Thyroid gland (tissue), 4 donors: ENCODE measurements at regions not wholly inside any gene's neighbourhood (a gene's known extent, or its start where the extent isn't known, plus 50 kb on each side); places are given as distances from the start of the nearest gene placed in this dataset.

Experiments used
- POLR2A ChIP-seq, 2 donors: fragments of 450-650 bp; IDR thresholded peaks; one replicate each; pipeline ENCODE4 v1.6.1; 2017; ENCODE audit warnings: antibody characterized with exemption in 2 of 2, mild to moderate bottlenecking in 2 of 2, moderate library complexity in 1 of 2
- TF ChIP-seq, protein P1 (sequence below), 6 experiments: fragments of 200-600 bp in 3 of 6; fragments of 450-650 bp in 3 of 6; sonication (generic) in 3 of 6; IDR thresholded peaks; one replicate each; pipeline ENCODE4 v1.5.1; 2016 to 2019; ENCODE audit warnings: antibody characterized with exemption in 6 of 6, mild to moderate bottlenecking in 2 of 6, inconsistent platforms in 1 of 6, moderate library complexity in 1 of 6

DNA sequence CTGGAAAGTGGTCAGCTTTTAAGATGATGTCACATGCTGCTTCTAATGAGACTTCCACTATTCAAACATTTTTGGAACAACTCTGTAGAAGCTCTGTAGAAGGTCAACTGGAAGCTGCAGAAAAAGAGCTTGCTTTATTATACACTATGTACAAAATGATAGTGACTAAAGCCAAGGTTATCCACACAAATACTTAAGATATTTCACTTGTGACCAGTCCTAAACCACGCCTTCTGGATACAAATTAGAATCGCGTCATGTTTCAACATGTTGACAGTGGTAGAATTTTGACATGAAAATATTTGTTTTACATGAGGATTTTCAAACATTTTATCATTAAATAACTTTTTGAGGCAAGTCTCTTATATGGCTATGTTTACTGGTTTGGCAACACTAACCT is 499.6 kb upstream of the PHF14 start:
- TF ChIP-seq, protein P1, sequence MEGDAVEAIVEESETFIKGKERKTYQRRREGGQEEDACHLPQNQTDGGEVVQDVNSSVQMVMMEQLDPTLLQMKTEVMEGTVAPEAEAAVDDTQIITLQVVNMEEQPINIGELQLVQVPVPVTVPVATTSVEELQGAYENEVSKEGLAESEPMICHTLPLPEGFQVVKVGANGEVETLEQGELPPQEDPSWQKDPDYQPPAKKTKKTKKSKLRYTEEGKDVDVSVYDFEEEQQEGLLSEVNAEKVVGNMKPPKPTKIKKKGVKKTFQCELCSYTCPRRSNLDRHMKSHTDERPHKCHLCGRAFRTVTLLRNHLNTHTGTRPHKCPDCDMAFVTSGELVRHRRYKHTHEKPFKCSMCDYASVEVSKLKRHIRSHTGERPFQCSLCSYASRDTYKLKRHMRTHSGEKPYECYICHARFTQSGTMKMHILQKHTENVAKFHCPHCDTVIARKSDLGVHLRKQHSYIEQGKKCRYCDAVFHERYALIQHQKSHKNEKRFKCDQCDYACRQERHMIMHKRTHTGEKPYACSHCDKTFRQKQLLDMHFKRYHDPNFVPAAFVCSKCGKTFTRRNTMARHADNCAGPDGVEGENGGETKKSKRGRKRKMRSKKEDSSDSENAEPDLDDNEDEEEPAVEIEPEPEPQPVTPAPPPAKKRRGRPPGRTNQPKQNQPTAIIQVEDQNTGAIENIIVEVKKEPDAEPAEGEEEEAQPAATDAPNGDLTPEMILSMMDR (IDR thresholded peaks at IDR 0.05): no peak
- TF ChIP-seq POLR2A (IDR thresholded peaks at IDR 0.05): no peak
